Esophagus squamous epithelium (tissue), 4 donors: ENCODE measurements at regions not wholly inside any gene's neighbourhood (a gene's known extent, or its start where the extent isn't known, plus 50 kb on each side); places are given as distances from the start of the nearest gene placed in this dataset.

ENCODE experiments used
- CTCF ChIP-seq, 6 experiments: fragments of 450-650 bp in 4 of 6; fragments of 200-600 bp in 2 of 6; sonication (generic) in 2 of 6; IDR thresholded peaks; one replicate each; pipeline ENCODE4 v1.5.1; 2016 to 2019; ENCODE audit warnings: antibody characterized with exemption in 6 of 6, mild to moderate bottlenecking in 4 of 6, moderate library complexity in 4 of 6
- POLR2A ChIP-seq, 4 donors: fragments of 450-650 bp; IDR thresholded peaks; one replicate each; pipeline ENCODE4 v1.6.1; 2017; ENCODE audit warnings: antibody characterized with exemption in 4 of 4, mild to moderate bottlenecking in 4 of 4, moderate library complexity in 3 of 4

GRCh38 chr6:81235512-81235911, 517.0 kb downstream of the TENT5A start:
- no peak for TF ChIP-seq CTCF (IDR thresholded peaks at IDR 0.05)
- no peak for TF ChIP-seq POLR2A (IDR thresholded peaks at IDR 0.05)
